HG02588 (cell line): ENCODE measurements at regions not wholly inside any gene's neighbourhood (a gene's known extent, or its start where the extent isn't known, plus 50 kb on each side); places are given as distances from the start of the nearest gene placed in this dataset.

ENCODE experiments used
- ATAC-seq: cut with Tn5 transposase; IDR thresholded peaks from one replicate; pipeline ENCODE4 v1.9.1; 2021; ENCODE audit warnings: mild to moderate bottlenecking, moderate library complexity; ENCODE audit not compliant: unreplicated experiment

- ATAC-seq, result no peak
Measured at GRCh38 chr6:44603044-44603686, 215.7 kb downstream of the CDC5L start.

GRCh38 chr6:44606504-44606903, 219.0 kb downstream of the CDC5L start:
- ATAC-seq, result no peak

- no peak for ATAC-seq
Measured at GRCh38 chr6:44606976-44607375, 219.5 kb downstream of the CDC5L start.

- no peak for ATAC-seq
Measured at GRCh38 chr6:44608175-44608574, 220.7 kb downstream of the CDC5L start.

GRCh38 chr6:44609051-44609612, 221.6 kb downstream of the CDC5L start:
- no peak for ATAC-seq

GRCh38 chr6:44614396-44614795, 226.9 kb downstream of the CDC5L start:
- ATAC-seq, result no peak

- no peak for ATAC-seq
Measured at GRCh38 chr6:44615621-44616020, 228.1 kb downstream of the CDC5L start.

GRCh38 chr6:44617416-44617815, 229.9 kb downstream of the CDC5L start:
- no peak for ATAC-seq

- ATAC-seq, result no peak
Measured at GRCh38 chr6:44618371-44618770, 230.9 kb downstream of the CDC5L start.

- no peak for ATAC-seq
Measured at GRCh38 chr6:44620922-44621321, 233.4 kb downstream of the CDC5L start.

GRCh38 chr6:44621846-44622245, 234.3 kb downstream of the CDC5L start:
- ATAC-seq, result no peak

GRCh38 chr6:44622555-44622954, 235.0 kb downstream of the CDC5L start:
- ATAC-seq, result no peak

GRCh38 chr6:44622956-44623355, 235.4 kb downstream of the CDC5L start:
- ATAC-seq, result no peak

- ATAC-seq, result no peak
Measured at GRCh38 chr6:44624226-44624625, 236.7 kb downstream of the CDC5L start.

GRCh38 chr6:44624936-44625573, 237.5 kb downstream of the CDC5L start:
- no peak for ATAC-seq

- ATAC-seq, result no peak
Measured at GRCh38 chr6:44625996-44626395, 238.5 kb downstream of the CDC5L start.

GRCh38 chr6:44626616-44627015, 239.1 kb downstream of the CDC5L start:
- no peak for ATAC-seq

- ATAC-seq, result no peak
Measured at GRCh38 chr6:44627091-44627882, 239.8 kb downstream of the CDC5L start.

GRCh38 chr6:44627883-44628271, 240.4 kb downstream of the CDC5L start:
- no peak for ATAC-seq

GRCh38 chr6:44628347-44628746, 240.8 kb downstream of the CDC5L start:
- ATAC-seq, result no peak

- no peak for ATAC-seq
Measured at GRCh38 chr6:44629636-44630035, 242.1 kb downstream of the CDC5L start.
